HG03025 (cell line): ENCODE measurements at regions not wholly inside any gene's neighbourhood (a gene's known extent, or its start where the extent isn't known, plus 50 kb on each side); places are given as distances from the start of the nearest gene placed in this dataset.

Source experiments
- ATAC-seq: cut with Tn5 transposase; IDR thresholded peaks from one replicate; pipeline ENCODE4 v1.9.1; 2021; ENCODE audit warnings: mild to moderate bottlenecking, moderate library complexity; ENCODE audit not compliant: unreplicated experiment, low FRiP score

GRCh38 chr2:21585881-21586280, 462.1 kb downstream of the TDRD15 start:
- ATAC-seq, result no peak

DNA sequence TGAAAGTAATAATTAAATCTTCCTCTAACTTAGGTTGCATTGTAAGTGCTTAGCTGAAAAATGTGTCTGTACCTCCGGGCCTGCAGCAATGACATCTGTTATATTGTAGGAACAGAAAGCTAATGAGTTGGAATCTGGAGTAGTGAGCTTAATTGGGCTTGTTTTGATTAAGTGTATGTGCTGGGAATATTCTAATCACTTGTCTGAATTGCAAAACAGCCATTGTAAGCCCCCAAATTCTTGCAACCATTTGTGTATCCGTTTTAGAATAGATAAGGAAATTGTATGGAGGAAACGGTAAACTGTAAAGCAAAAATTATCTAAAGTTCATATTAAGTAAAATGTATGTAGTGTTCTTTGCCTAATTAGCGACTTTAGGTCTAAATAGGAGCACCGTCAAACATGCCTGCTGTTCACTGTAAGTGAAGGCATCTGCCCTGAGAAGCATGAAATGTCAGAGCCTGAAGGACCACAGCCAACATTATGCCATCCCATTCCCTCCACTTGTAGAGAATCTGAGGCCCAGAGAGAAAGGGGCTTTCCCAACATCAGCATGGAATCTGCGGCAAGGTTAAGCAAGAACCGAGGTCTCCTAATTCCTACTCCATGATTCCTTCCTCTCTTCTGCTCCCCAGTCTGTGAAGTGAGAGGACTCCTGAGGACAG, 466.4 kb downstream of the TDRD15 start:
- no peak for ATAC-seq

DNA sequence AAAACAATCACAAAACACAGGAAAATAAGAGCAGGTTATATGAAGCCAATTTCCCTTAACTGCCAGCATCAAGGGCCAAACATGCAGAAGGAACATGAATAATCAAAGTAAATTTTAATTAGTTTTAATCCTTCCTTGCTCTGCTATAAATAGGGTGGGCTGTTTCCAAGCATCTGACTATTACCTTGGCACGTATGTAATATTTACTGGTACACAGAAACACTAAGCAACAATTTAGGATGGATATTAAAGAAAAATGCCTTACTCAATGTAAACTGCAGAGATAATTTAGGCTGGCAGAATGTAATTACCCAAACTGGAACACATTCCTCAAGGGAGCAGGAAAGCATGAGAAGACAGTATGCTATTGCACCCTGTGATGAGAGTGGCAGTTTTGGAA, 468.2 kb downstream of the TDRD15 start:
- no peak for ATAC-seq

- no peak for ATAC-seq
These were observed 475.6 kb downstream of the TDRD15 start for GRCh38 chr2:21599417-21599816.

GRCh38 chr2:21602789-21603188, 479.0 kb downstream of the TDRD15 start:
- no peak for ATAC-seq

GRCh38 chr2:21607572-21607971, 483.8 kb downstream of the TDRD15 start:
- ATAC-seq, result no peak

- no peak for ATAC-seq
These were observed 486.5 kb downstream of the TDRD15 start for GRCh38 chr2:21610304-21610703.

DNA sequence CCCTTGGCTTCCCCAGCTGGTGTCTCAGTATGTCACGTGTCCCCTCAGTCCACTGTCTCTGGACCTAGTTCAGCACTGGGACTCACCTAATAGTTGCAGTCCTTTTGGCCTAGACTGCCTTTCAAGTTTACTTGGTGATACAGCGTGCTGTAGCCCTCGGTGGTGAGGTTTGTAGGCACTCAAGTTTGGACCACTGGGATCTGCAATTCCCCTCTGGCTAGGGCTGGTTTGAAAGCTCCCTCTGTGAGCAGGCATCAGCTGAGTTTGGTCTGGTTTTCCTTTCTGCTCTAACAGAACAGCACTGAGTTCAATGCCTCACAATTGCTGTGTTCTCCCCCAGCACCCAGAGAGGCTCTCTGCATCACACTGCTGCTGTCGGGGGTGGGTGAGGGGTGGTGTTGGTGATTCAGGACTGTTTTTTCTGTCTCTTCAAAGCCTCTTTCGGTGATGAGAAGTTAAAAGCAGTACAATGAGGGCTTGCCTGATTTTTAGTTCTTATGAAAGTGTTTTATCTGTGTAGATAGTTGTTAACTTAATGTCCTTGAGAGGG, 494.2 kb downstream of the TDRD15 start:
- no peak for ATAC-seq

GRCh38 chr2:21620771-21621170, 497.0 kb downstream of the TDRD15 start:
- no peak for ATAC-seq

GRCh38 chr2:21627938-21628337, 504.2 kb downstream of the TDRD15 start:
- ATAC-seq, result no peak

- ATAC-seq, result no peak
These were observed 509.2 kb downstream of the TDRD15 start for GRCh38 chr2:21633015-21633414.

- no peak for ATAC-seq
These were observed 509.7 kb downstream of the TDRD15 start for GRCh38 chr2:21633466-21633865.

GRCh38 chr2:21633911-21634310, 510.1 kb downstream of the TDRD15 start:
- no peak for ATAC-seq

DNA sequence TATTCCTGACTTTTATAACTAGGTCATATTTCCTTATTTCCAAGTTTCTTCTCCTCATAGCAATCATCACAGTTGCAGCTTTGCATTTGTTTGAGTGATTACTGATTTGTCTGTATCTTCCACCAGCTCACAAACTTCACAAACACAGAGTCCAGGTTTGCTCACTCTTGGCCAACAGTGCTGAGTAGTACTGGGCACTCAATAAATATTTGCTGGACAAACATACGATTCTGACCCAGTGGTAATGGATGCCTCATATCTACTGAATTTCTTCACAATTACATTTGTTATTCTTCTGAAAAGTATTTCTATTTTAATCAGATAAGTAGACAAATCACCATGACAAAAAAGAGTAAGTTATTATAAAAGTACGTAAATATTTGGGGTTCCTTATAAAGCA, 516.3 kb downstream of the TDRD15 start:
- ATAC-seq, result no peak

DNA sequence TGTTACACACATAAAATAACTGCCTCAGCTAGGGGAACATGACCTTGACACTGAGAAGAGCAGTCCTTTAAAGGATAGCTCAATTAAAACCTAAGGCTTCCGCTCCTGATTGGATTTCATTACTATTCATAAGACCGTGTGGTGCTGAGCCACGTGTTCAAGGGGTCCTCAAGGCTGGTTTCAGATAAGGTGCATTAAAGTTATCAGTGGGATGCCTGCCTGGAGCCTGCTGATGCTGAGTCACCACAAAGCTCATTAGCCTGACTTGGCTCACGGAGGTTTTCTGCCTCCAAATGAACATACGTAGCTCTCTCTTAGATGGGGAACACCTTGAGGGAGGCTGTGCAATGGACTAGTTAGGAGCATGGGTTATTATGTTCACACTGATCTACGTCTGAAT, 518.9 kb downstream of the TDRD15 start:
- ATAC-seq, result no peak

DNA sequence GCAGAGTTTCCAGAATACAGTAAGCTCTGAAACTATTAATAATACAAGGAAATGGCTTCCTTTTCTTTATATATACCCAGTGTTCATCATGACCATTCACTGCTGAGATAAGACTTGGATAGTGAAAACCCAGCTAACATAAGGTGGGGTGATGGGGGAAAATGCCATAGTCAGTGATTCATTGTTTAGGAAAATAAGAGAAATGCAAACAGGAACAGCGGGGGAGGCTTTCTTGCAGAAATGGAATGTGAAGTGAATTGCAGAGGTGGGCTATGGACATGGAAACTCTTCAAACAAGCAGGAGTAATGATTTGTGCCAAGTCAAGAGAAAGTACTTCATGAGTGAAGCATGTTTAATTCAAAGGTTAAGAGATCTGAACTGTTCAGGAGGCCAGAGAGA, 519.4 kb downstream of the TDRD15 start:
- no peak for ATAC-seq

DNA sequence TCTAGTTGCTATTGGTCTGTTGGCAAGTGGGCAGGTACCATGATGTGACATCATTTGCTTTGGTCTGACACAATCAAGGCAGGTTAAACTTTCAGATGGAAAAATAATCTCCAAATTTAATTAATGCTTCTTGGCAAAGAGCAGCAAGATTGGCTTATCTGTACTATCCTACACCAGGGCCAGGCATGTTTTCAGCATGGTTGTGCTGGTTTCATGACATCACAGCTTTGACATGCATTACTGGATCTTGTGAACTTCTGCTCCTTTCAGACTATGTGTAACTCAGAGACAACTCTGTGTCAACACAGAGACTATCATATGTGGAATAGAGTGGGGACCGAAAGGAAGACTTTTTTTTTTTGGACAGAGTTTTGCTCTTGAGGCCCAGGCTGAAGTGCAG, 520.5 kb downstream of the TDRD15 start:
- no peak for ATAC-seq

- ATAC-seq, result no peak
These were observed 522.6 kb downstream of the TDRD15 start for GRCh38 chr2:21646345-21646744.

DNA sequence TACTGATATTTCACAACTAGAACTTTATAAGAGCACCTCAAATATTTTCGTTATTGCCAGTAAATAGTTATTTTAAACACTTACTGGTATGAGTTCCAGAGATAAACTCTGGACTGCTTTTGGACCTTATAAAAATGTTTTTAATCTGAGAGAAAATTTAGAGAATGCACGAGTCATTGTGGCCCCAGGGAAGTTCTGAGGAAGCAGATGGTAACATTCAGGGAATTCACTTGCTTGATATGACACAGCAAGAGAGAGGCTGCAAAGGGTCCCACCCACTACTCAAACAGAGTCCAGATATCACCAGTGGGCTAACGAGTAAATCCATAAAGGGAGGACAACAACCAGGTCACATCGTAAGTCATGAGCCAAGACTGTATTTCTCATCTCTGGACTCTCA, 526.8 kb downstream of the TDRD15 start:
- ATAC-seq, result no peak

GRCh38 chr2:21655136-21655535, 531.4 kb downstream of the TDRD15 start:
- no peak for ATAC-seq

DNA sequence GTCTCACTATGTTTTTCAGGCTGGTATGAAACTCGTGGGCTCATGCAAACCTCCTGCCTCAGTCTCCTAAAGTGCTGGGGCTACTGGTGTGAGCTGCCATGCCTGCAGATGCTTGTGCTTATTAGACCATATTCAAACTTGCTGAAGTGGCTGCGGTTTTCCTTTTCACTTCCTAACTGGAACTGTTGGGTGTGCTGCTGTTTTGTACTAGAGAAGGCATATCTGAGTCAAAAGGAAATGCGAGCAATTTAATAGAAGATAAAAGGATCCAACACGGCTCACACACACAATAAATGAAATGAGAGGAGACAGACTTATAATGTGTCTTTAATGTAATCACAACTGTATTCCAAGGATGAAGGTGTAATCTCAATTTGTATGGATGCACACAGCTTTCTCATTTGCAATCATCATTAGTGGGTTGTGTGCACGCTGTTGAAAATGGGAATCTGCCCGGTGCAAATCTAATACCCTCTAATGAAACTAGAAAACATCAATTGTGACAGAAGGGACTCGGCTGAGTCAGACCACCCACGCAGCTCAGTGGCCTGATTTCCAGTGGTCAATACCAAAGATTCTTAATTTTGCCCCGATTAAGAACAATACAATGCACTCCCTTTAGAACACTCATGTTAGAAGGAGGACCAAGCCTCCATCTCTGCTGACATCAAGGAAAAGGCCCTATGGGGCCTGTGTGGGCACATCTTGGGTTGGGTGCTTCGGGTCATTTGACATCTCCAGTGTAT, 532.7 kb downstream of the TDRD15 start:
- ATAC-seq, result no peak

DNA sequence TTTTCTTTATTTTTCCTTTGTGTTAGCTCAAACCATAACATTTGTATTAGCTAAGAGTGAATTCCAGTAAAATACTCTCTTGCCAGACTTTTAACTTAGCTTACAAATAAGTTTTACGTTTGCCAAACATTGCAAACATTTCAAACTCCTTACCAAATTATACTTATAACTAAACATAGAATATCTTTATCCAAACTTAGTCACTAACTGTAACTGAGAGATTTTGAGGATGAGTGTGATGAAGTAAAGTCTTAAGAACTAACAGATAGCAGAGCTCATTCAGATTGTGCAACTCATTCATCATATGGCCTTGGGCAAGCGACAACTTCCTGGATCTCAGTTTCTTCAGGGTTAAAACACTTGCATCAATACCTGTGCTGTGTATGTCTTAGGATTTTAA, 533.7 kb downstream of the TDRD15 start:
- no peak for ATAC-seq
